ENCODE measurements at regions not wholly inside any gene's neighbourhood (a gene's known extent, or its start where the extent isn't known, plus 50 kb on each side); places are given as distances from the start of the nearest gene placed in this dataset.

GRCh38 chr12:20260851-20261250 lies 107.5 kb upstream of the PDE3A start:
- no peak for DNase-seq (ENCODE audit: low read depth in 2 of 2)

- DNase-seq (ENCODE audit: low read depth in 2 of 2): no peak
Measured at GRCh38 chr12:20262119-20262518, 106.2 kb upstream of the PDE3A start.

DNA sequence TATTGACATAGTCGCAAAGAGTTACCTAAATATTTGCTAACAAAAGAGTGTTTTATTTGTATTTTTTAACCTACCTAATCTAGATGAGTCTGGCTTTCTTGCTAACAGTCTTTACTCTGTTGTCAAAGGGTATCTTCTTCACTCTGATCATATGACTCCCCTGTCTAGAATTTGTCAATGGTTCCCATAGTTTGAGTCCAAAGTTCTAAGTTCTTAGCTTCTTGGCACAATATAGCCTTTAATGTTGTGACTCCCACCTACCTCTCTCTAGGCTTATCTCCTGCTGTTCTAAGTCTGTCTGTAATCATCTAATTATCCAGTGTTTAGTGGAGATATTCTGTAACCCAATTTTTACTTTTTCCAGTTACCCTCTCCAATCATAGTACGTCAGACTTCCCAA lies 104.3 kb upstream of the PDE3A start:
- no peak for DNase-seq (ENCODE audit: low read depth in 2 of 2)

DNA sequence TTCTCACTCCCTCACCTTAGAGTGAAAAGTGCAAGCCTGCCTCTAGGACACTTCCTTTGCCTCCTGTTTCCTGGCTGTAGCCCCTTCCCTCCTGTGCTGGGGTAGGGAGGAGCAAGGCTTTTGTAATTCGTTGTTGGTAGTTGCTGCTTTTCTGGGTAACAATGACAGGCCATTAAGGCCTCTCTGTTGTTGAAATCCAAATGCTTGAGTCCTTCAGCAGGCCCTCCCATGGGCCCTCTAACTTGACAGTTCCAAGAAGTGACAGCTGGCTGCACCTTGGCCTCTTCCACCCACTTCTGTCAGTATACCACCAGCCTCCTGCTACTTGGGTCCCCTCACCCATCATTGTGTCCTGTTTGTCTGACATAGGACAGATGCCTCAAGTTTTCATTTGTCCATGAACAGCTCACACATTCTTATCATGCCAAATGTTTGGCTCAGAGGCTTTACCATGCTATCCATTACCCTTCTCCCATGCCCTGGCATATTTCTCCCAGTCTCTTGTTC lies 103.7 kb upstream of the PDE3A start:
- DNase-seq (ENCODE audit: low read depth in 2 of 2): no peak

DNA sequence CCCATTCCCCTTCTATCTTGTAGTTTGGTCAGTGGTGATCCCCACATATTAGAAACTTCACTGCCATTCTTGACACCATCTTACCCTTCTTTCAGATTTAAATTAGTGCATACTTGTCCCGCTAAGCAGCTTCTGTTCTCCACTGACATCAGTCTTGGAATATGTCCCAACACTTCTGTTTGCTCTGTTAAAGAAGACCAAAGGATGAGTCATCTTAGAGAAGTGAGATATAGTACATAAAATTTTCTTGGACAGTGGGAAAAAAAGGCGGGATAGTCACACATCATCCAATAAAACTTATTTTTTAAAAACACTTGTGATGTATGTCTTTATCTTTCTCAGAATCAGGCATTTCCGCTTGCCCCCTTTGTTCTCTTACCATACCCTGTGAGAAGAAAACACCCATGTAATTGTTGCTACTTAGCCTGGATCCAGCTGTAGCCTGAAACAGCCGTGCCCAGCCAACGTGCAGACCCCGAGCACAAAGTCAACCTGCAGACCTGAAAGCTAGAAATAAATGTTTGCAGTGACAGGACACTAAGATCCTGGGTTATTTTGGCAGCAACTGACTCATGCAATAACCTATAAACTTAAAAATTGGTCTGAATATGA lies 100.1 kb upstream of the PDE3A start:
- DNase-seq (ENCODE audit: low read depth in 2 of 2): no peak

DNA sequence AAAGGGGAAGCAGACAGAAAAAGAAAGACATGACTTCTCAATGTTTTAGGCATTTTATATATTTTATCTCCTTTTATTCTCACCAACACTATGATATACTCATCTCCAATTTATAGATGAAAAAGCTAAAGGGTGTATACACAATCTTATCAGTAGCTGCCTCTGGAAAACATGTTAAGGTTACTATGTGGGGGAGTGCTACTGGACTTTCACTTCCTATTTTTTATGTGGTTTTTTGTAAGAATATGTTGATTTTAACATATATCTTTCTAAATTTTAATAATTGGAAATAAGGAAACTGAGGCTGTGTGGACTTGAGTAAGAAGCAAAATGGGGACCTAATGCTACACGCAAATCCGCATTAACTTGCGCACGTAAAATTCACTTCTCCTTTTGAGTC lies 99.6 kb upstream of the PDE3A start:
- no peak for DNase-seq (ENCODE audit: low read depth in 2 of 2)

GRCh38 chr12:20269337-20270067 lies 98.8 kb upstream of the PDE3A start:
- no peak for DNase-seq (ENCODE audit: low read depth in 2 of 2)

DNA sequence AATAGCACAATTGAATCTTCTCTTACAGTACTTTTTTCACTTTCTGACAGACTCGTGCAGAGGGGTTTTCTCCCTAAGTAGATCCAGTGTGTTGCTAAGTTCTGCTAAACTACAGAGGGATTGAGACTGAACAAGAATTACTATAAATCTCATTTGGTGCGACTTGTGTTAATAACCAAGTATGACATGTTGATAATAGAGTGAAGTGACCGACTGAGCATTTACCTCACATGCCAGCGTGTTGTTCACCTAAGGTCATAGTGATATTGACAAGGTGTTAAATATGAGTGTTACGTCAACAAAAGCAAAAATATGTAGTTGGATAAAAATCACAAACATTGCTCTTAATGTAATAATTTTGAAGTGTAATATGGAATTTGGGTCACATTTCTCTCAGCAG lies 97.8 kb upstream of the PDE3A start:
- no peak for DNase-seq (ENCODE audit: low read depth in 2 of 2)

DNA sequence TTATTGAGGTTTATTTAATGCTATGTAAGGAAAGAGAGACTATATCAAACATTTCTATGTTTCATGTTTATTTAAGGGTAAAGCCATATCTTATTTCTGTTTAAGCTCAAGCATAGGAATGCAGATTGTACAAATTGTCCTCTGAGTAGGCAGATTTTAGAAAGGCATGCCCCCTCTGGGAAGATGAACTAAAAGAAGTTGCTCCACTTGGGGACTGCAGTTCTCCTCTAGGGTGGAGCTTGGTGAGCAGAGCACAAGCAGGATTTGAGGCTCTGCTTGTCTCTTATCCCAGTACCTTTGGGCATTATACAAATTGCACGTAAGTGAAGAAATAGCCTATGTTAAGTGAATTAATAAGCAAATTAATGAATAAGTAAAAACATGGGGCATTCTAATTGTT lies 96.2 kb upstream of the PDE3A start:
- no peak for DNase-seq (ENCODE audit: low read depth in 2 of 2)

DNA sequence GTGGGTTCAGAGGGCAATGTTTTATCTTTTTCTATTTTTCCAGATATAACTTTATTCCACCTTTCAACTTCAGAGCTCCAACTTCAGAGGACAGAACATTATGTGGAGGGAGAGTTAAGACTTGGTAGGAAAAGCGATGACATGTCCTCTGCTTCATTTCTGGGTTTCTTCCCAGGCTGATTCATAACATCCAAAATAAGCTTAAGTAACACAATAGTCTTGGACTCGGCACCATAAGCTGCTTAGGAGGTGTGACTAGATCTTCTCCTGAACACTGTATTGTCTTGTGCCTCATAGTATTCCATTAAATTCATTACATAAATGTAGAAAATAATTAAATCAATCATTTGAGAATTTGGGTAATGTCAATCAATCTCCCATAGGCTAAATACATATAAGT lies 95.5 kb upstream of the PDE3A start:
- DNase-seq (ENCODE audit: low read depth in 2 of 2): no peak

- DNase-seq (ENCODE audit: low read depth in 2 of 2): no peak
Measured at GRCh38 chr12:20274008-20274407, 94.3 kb upstream of the PDE3A start.

GRCh38 chr12:20278276-20278675 lies 90.1 kb upstream of the PDE3A start:
- no peak for DNase-seq (ENCODE audit: low read depth in 2 of 2)

GRCh38 chr12:20280515-20280914 lies 87.8 kb upstream of the PDE3A start:
- DNase-seq (ENCODE audit: low read depth in 2 of 2): no peak

GRCh38 chr12:20282401-20282800 lies 85.9 kb upstream of the PDE3A start:
- no peak for DNase-seq (ENCODE audit: low read depth in 2 of 2)

GRCh38 chr12:20283482-20283881 lies 84.9 kb upstream of the PDE3A start:
- DNase-seq (ENCODE audit: low read depth in 2 of 2): no peak

DNA sequence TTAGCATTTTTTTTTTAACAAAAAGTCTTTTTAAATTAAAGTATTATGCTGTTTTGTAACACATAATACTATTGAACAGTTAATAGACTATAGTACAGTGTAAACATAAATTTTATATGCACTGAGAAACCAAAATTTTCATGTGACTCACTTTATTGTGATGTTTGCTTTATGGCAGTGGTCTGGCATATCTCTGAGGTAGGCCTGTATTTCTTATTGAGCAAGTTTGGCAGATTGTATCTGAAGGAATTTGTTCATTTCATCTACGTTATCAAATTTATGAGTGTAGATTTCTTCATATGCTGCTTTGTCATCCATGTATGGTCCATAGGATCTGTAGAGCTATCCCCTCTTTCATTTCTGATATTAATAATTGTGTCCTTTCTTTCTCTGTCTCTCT lies 78.8 kb upstream of the PDE3A start:
- no peak for DNase-seq (ENCODE audit: low read depth in 2 of 2)

DNA sequence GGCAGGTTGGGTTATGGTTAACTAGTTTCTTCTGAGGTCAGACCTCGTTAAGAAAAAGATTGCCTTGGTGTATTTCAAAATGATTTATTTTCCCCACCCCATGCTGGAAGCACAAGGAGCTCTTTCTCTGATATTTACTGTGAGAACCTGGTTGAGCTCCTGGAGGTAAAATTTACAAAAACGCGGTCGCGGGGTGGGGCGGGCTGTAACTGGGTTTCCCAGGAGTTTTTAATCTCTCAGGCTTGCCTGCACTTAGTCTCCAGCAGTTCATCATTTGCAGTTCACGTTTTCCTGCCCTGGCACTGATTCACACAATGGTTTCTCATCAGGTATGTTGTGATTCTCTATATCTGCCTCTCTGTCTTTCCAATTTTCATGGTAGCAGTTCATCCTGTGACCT lies 67.9 kb upstream of the PDE3A start:
- DNase-seq (ENCODE audit: low read depth in 2 of 2): no peak

DNA sequence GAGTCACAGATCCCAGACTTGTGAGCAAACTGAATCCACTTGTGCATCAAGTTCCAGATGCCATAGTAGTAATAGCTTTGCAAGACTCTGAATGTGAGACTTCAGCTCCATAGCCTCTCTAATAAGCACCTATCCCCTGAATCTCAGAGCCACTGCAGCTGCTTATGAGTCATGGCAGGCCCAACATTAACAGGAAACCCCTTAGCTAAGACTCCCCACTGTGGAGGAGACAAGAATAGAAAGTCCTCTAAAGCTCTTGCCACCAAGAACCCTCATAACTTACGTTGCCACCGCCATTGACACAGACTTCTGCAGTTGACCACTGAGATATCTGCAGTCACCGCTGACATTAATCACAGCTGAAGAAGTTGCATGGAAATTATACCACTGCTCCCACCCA lies 62.9 kb upstream of the PDE3A start:
- DNase-seq (ENCODE audit: low read depth in 2 of 2): no peak

GRCh38 chr12:20309504-20310148 lies 58.7 kb upstream of the PDE3A start:
- DNase-seq (ENCODE audit: low read depth in 2 of 2): no peak

GRCh38 chr12:20314328-20314727 lies 54.0 kb upstream of the PDE3A start:
- DNase-seq (ENCODE audit: low read depth in 2 of 2): no peak

DNA sequence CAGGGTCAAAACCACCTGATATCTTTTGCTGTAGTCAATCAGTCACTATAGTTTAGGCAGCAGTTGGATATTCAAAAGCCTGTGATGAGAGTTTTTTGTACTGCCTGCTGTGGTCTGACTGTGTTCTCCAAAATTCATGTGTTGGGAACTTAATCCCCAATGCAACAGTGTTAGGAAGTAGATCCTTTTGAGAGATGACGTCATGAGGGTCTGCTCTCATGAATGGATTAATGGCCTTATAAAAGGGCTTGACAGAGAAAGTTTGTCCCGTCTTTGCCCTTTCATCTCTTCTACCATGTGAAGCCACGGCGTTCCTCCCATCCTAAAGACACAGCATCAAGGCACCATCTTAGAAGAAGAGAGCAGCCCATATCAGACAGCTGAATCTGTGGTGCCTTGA lies 50.8 kb upstream of the PDE3A start:
- no peak for DNase-seq (ENCODE audit: low read depth in 2 of 2)

All from stimulated activated CD4-positive, alpha-beta T cell treated with anti-CD3 and anti-CD28 coated beads, Interleukin-4, amount 100 ng/mL, for 48 hours (primary cell).